Superior temporal gyrus (tissue), 1 donor: ENCODE measurements at regions not wholly inside any gene's neighbourhood (a gene's known extent, or its start where the extent isn't known, plus 50 kb on each side); places are given as distances from the start of the nearest gene placed in this dataset.

Experiments used
- DNase-seq: peaks from one replicate; pipeline ENCODE4 v3.0.0-alpha.2; 2016; ENCODE audit errors: extremely low spot score

GRCh38 chr6:11296449-11297375 is 64.2 kb upstream of the NEDD9 start:
- no peak for DNase-seq

- DNase-seq: no peak
Observed at GRCh38 chr6:11295969-11296368, 63.5 kb upstream of the NEDD9 start.

- no peak for DNase-seq
Observed at GRCh38 chr6:11294228-11294627, 61.8 kb upstream of the NEDD9 start.

GRCh38 chr6:11292594-11293236 is 60.2 kb upstream of the NEDD9 start:
- DNase-seq: no peak

GRCh38 chr6:11292091-11292490 is 59.6 kb upstream of the NEDD9 start:
- no peak for DNase-seq

GRCh38 chr6:11291582-11291981 is 59.1 kb upstream of the NEDD9 start:
- no peak for DNase-seq

GRCh38 chr6:11290027-11290426 is 57.6 kb upstream of the NEDD9 start:
- no peak for DNase-seq

- no peak for DNase-seq
Observed at GRCh38 chr6:11288065-11288464, 55.6 kb upstream of the NEDD9 start.

GRCh38 chr6:11284996-11285395 is 52.5 kb upstream of the NEDD9 start:
- no peak for DNase-seq

GRCh38 chr6:11283629-11284028 is 51.2 kb upstream of the NEDD9 start:
- no peak for DNase-seq

GRCh38 chr6:11282875-11283274 is 50.4 kb upstream of the NEDD9 start:
- DNase-seq: no peak
